Activated CD4-positive, alpha-beta memory T cell treated with anti-CD3 and anti-CD28 coated beads, Interleukin-2, amount 10 ng/mL, durations not matched to agents 7 days and 5 days (primary cell): ENCODE measurements at regions not wholly inside any gene's neighbourhood (a gene's known extent, or its start where the extent isn't known, plus 50 kb on each side); places are given as distances from the start of the nearest gene placed in this dataset.

Source experiments
- CTCF ChIA-PET: fragments of 350-600 bp; sonication (Branson Sonifier 250); formaldehyde crosslinking; loops from one replicate; lab custom pipeline; 2021; ENCODE audit warnings: antibody characterized with exemption, inconsistent platforms; lab: Charles Lee
- POLR2A ChIA-PET: fragments of 350-600 bp; sonication (Branson Sonifier 250); formaldehyde crosslinking; loops from one replicate; lab custom pipeline; 2021; ENCODE audit warnings: antibody characterized with exemption; lab: Charles Lee
- DNase-seq: peaks from one replicate; pipeline ENCODE4 v3.0.0-alpha.2; 2020
- H3K27ac Mint-ChIP-seq: one replicate; pipeline ENCODE4 v1.8.0; 2021; ENCODE audit warnings: mild to moderate bottlenecking, mixed read lengths
- H3K27me3 Mint-ChIP-seq: one replicate; pipeline ENCODE4 v1.8.0; 2021; ENCODE audit warnings: mixed read lengths
- H3K36me3 Mint-ChIP-seq: one replicate; pipeline ENCODE4 v1.8.0; 2021; ENCODE audit warnings: low read depth, mixed read lengths
- H3K4me1 Mint-ChIP-seq: one replicate; pipeline ENCODE4 v1.8.0; 2021; ENCODE audit warnings: mixed read lengths
- H3K4me3 Mint-ChIP-seq: one replicate; pipeline ENCODE4 v1.8.0; 2021; ENCODE audit warnings: mild to moderate bottlenecking, mixed read lengths
- H3K9me3 Mint-ChIP-seq: one replicate; pipeline ENCODE4 v1.8.0; 2021; ENCODE audit warnings: mixed read lengths

DNA sequence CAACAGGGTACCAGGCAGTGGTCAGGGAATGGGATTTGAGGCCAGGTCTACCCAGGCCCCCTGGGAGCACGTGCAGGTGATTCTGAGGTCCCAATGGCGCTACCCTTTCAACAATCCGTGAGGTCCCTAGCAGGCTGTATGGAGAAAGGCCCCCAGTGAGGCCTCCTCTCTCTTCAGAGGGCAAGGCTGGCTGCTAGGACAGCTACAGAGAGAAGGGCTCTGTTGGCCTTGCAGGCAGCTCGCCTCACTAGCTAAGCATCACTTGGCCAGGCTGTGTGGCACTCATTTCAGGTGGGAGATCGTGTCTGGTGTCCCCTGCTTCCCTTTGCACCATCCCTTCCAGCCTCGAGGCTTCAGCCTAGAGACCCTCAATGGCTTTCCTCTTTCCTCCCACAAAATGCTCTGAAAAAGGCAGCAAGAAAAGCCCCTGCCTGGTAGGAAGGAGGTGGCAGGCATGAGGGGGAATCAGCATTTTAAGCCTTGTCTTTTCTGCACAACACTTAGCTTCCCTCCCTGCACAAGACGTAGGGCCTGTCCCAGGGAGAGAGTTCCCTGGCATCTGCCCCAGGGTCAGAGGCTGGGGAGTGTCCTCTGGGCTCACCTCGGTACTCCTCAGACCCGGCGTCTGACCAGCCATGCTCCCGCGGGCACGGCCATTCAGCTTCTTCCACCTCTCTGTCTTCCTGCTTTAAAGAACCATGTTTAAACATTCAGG lies 111.8 kb downstream of the ASB7 start:
- POLR2A ChIA-PET, result no interaction called here
- Mint-ChIP-seq H3K36me3 (no peaks in the 10 kb centered on the region), H3K4me3 (no peak overlapping the region), H3K9me3 (peaks cover 6% of the 10 kb centered on the region), H3K27me3 (no peaks in the 10 kb centered on the region), H3K27ac (no peak overlapping the region), H3K4me1 (no peaks in the 10 kb centered on the region)
- DNase-seq, result no peak
- CTCF ChIA-PET, result no interaction called here

DNA sequence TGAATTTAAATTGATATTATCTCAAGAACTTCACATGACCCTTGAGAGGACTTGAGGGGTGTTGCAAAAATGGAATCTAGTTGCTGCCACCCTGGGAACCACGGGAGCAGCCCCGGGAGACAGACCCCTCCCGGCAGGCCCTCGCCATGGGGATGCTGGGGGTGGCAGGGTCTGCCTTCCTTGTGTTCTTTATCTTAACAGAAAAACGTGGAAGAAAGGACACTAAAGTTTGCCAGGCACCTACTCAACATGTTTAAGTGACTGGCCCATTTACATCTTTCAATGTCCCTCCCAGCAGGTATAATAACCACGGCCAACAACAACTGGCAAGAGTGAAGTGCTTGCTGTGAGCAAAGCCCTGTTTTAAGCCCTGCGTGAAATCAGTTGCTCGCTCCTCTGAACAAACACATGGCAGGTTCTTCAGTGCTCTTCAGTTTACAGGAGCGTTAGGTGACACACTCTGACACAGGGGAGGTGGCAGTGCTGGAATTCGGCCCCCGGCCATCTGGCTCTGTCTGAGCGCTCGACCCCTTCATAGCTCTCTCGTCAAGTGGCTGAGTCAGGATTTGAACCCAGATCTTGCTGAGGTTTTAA lies 112.5 kb downstream of the ASB7 start:
- Mint-ChIP-seq H3K36me3 (no peaks in the 10 kb centered on the region), H3K4me3 (no peak overlapping the region), H3K27me3 (no peaks in the 10 kb centered on the region), H3K9me3 (peaks cover 3% of the 10 kb centered on the region), H3K27ac (no peak overlapping the region), H3K4me1 (no peaks in the 10 kb centered on the region)
- ChIA-PET POLR2A (no interaction called here), CTCF (no interaction called here)
- DNase-seq, result no peak

DNA sequence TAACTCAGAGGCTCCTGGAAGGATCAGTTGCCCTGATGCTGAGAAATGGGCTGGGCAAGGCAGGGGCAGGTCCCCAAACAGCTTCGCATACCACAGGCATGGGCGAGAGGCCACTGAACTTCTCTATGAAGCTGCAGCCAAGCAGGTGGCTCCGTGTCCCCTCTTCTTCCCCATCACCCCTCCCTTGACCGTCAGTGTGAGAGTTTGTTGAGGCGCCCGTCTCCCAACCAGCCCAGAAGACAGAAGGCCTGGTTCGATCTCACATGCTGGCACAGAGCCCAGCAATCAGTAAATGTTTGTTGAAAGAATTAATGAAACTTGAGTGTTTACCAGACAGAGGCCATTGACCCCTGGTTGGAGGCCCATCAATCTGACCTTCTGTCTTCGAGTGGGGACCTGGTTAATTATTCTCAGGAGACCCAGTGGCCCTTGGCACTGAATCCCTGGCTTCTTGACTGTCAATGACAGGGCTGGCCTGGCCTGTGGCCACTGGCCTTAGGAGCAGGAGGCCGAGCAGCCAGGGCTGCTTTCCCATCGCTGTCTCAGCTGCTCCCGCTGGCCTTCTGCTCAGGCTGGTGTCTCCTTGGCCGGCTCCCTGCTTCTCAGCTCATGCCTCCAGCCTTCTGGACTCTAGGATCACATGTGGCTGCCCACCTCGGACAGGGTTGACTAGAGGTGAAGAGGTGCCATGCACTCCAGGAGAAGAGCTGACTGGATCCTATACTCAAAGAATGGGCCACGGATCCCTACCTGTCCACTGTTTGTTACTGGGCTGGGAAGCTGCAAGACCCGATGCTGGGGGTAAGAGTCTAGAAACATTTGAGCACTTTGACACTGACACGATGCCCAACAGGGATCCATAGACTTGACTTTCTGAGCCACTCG lies 113.4 kb downstream of the ASB7 start:
- CTCF ChIA-PET, result no interaction called here
- no peak for DNase-seq
- POLR2A ChIA-PET, result no interaction called here
- Mint-ChIP-seq H3K27ac (no peak overlapping the region), H3K4me1 (no peaks in the 10 kb centered on the region), H3K4me3 (no peak overlapping the region), H3K9me3 (no peaks in the 10 kb centered on the region), H3K27me3 (no peaks in the 10 kb centered on the region), H3K36me3 (no peaks in the 10 kb centered on the region)

DNA sequence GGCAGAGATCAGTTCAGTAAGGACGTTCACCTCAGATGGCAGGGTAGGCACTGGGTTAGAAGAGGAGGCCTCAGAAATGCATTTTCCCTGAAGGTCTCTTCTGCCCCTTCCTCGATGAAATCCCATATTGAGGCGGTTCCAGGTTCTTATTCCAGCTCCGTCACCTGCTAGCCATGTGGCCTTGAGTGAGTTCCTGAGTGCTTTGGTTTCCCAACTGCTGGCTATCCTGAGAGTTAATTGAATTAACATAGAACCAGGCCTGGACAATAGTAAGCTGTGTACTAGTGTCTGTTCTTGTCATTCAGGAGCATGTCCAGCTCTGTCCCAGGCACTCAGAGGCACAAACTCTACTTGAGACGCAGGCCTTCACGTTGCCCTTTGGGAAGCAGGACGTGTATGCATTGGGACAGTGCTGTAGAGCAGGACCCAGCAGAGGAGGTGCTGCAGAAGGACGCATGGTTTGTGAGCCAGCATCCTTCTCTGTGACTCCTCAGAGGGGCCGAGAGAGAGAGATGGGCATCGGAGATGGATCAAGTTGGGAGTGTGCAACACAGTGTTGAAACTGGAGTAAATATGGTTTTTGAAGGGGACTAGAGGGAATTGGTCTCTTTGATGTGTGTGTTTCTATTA lies 114.2 kb downstream of the ASB7 start:
- Mint-ChIP-seq H3K27ac (no peak overlapping the region), H3K27me3 (no peaks in the 10 kb centered on the region), H3K4me1 (no peaks in the 10 kb centered on the region), H3K9me3 (no peaks in the 10 kb centered on the region), H3K4me3 (no peak overlapping the region), H3K36me3 (no peaks in the 10 kb centered on the region)
- ChIA-PET POLR2A (no interaction called here), CTCF (no interaction called here)
- DNase-seq, result no peak

DNA sequence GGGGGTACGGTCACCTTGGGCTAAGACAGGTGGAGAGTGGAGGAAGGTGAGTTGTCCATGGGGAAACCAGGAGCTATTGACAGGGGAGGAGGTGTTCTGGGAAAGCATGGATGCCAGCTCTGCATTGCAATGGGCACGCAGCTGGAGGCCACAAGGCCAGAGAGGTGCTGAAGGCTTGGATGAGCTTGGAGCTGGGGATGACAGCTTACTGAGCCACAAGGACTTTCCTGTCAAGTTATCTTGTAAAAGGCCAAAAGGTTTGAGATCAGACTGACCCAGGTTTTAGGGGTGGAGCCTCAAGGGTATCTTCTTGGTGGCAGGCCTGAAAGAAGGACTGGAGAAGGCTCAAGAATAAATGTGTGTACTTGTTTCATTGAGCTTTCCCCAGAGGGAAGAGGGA lies 115.2 kb downstream of the ASB7 start:
- H3K36me3 Mint-ChIP-seq, result no peaks in the 10 kb centered on the region
- no peaks in the 10 kb centered on the region for H3K9me3 Mint-ChIP-seq
- CTCF ChIA-PET, result no interaction called here
- POLR2A ChIA-PET, result no interaction called here
- no peak overlapping the region for H3K27ac Mint-ChIP-seq
- H3K4me1 Mint-ChIP-seq, result no peaks in the 10 kb centered on the region
- no peaks in the 10 kb centered on the region for H3K27me3 Mint-ChIP-seq
- DNase-seq, result no peak
- no peak overlapping the region for H3K4me3 Mint-ChIP-seq

DNA sequence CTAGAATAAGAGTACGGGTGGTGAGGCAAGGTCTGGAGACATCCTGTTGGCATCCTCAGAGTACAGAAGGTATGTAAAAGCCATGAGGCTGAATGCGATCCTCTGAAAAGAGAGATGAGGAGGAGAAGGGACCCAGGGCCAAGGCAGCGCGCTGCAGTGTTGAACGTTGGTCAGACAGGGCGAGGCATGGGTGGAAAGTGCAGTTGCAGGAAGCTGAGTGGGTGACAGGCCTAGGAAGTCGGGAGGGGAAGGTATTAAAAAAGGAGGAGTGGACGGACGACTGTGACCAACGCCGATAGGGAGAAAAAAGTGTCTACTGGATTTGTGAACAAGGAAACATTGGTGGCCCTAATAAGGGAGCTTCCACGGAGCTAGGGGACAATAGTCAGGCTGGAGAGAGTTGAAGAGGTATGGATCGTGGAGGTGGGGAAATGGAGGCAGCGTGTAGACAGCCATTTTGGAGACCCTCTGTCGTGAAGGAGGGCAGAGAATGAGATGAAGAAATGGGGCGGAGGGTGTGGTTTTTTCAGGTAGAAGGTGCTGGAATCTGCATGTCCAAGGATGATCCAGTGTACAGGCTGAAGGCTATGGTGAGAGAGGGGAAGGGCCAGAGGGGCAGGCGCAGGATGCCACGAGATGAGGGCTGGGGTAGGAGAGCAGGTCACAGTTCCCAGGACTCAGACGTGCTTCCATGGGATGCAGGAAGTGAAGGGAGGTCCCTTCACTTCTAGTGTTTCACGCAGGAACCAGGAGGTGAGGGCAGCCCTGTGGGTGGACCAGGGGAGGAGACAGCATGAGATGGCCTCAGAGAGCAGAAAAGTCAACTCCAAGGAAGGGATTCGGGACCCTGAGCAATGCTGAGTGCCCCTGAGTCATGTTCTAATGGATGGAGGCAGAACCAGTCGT lies 115.9 kb downstream of the ASB7 start:
- ChIA-PET POLR2A (no interaction called here), CTCF (no interaction called here)
- no peaks in the 10 kb centered on the region for H3K4me1 Mint-ChIP-seq
- DNase-seq, result peak; percentile 1
- H3K27me3 Mint-ChIP-seq, result peaks cover 4% of the 10 kb centered on the region
- H3K36me3 Mint-ChIP-seq, result no peaks in the 10 kb centered on the region
- no peak overlapping the region for H3K4me3 Mint-ChIP-seq
- H3K9me3 Mint-ChIP-seq, result no peaks in the 10 kb centered on the region
- H3K27ac Mint-ChIP-seq, result no peak overlapping the region

DNA sequence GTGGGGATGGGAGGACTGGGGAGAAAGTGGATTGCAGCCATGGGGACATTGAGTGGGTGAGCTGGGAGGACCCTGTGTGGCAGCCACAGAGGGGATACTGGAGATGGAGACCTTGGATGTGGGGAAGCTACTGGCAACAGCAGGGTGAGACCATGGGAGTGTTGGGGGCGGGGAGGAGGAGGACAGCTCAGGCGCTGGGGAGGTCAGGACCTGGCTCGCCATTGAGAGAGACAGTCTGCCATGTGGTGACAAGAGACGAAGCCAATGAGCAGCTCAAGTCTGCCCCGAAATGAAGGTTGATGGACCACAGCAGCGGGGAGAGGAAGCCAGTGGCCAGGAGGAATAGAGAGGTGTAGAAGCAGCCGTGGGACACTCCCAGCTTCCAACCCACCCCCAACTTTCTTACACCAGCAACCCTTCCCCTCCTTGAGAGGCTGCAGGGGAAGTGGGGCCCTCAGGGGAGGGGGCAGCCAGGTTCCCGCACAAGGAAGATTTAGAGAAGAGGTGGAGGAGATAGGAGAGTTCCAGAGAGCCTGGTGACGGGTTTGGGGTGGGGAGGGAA lies 118.1 kb downstream of the ASB7 start:
- no peaks in the 10 kb centered on the region for H3K36me3 Mint-ChIP-seq
- peaks cover 4% of the 10 kb centered on the region for H3K27me3 Mint-ChIP-seq
- H3K4me1 Mint-ChIP-seq, result no peaks in the 10 kb centered on the region
- H3K4me3 Mint-ChIP-seq, result no peak overlapping the region
- DNase-seq, result peak; percentile 6
- H3K9me3 Mint-ChIP-seq, result no peaks in the 10 kb centered on the region
- H3K27ac Mint-ChIP-seq, result no peak overlapping the region
- ChIA-PET CTCF (no interaction called here), POLR2A (no interaction called here)

DNA sequence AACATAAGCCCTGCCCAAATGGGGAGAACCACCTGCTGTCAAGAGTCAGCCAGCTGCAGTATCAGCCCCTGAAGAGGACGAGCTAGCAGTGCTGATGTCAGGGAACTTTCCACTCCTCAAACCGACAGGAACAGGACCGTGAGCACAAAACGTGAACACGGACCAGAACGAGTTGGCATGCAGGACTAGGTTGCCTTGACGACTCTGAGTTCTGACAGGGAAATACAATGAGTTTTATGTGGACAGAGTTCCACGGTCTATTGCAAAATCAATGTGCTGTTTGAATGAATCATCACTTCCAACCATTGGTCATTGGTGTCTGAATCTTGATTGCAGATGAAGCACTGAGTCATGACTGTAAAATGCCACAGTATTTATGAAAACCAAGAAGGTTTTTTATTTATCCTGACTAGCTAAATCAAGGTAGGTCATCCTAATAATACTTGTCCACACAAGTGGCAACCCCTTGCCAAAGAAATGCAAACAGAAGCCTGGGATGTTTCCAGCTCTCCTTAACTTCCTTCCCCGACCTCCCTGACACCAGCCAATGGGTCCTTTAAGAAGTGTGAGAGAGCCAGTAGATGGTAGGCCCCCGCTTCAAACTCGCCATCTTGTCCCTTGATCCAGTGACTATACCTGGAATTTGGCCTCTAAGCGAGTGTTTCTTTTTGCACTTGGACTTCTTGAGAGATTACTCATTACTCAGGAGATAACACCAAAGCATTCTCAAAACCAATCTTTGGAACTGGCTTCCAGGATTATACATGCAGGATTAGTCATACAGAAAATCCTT lies 119.6 kb downstream of the ASB7 start:
- Mint-ChIP-seq H3K36me3 (no peaks in the 10 kb centered on the region), H3K9me3 (no peaks in the 10 kb centered on the region), H3K4me3 (no peak overlapping the region), H3K27ac (no peak overlapping the region), H3K4me1 (no peaks in the 10 kb centered on the region), H3K27me3 (peaks cover 4% of the 10 kb centered on the region)
- ChIA-PET CTCF (no interaction called here), POLR2A (no interaction called here)
- DNase-seq, result peak; percentile 7

DNA sequence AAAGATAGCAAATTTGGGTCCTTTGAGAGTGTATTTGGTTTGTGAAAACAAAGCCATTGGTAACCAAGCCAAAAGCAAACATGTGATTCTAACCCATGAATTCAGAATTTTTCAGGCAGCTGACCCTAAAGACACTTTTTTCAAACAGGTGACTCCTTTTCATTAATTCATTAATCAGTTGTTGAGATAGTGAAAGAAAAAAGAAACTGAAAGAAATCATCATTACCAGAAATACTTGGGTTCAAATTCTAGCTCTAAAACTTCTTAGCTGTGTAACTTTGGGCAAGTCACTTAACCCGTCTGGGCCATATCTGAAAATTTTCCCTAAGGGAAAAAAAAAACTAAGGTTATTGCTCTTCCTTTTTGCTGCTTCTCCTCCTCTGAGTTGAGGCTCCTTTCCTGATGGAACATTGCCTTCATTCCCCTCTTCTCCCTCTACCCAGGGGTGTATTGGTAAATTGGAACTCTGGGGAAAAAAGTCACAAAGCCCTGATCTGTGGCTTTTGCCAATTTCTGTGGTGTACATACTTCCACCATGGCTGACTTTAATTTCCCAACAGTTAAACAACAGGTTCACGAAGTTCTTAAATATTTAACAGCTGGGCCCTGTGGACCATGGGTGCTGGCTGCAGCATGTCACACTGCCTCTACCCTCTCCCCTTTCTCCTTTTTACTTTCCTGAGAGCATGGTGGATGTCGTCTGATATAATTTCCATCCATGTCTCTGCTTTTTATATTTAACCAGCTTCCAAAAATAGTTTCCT lies 120.3 kb downstream of the ASB7 start:
- Mint-ChIP-seq H3K9me3 (no peaks in the 10 kb centered on the region), H3K4me1 (no peaks in the 10 kb centered on the region), H3K27me3 (peaks cover 4% of the 10 kb centered on the region), H3K27ac (no peak overlapping the region), H3K36me3 (no peaks in the 10 kb centered on the region), H3K4me3 (no peak overlapping the region)
- POLR2A ChIA-PET, result no interaction called here
- CTCF ChIA-PET, result no interaction called here
- DNase-seq, result no peak

DNA sequence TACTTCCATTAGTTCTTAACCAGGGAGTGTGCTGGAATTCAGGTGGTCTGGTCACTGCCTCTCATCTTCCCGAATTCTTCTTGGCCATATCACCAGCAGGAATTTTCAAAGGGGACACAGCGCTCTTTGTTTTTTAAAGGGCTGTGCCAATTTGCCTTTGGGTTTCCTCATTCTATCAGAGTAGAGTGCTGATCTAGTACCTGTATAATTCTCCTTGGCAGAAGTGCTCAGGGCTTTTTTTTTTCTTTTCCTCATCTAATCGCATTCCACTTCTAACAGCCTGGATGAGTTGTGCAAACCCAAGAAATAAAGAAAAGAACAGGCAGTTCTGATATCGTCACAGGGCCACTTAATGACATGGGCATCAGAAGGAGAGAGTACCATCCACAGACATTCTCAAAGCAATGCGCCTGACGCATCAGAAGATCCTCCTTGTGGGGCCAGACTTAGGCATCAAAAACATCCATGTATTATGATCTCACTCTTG lies 121.0 kb downstream of the ASB7 start:
- Mint-ChIP-seq H3K36me3 (no peaks in the 10 kb centered on the region), H3K4me3 (no peak overlapping the region), H3K27ac (no peak overlapping the region), H3K9me3 (no peaks in the 10 kb centered on the region), H3K4me1 (no peaks in the 10 kb centered on the region), H3K27me3 (peaks cover 4% of the 10 kb centered on the region)
- ChIA-PET POLR2A (no interaction called here), CTCF (no interaction called here)
- no peak for DNase-seq
